ENCODE measurements at regions not wholly inside any gene's neighbourhood (a gene's known extent, or its start where the extent isn't known, plus 50 kb on each side); places are given as distances from the start of the nearest gene placed in this dataset.

DNA sequence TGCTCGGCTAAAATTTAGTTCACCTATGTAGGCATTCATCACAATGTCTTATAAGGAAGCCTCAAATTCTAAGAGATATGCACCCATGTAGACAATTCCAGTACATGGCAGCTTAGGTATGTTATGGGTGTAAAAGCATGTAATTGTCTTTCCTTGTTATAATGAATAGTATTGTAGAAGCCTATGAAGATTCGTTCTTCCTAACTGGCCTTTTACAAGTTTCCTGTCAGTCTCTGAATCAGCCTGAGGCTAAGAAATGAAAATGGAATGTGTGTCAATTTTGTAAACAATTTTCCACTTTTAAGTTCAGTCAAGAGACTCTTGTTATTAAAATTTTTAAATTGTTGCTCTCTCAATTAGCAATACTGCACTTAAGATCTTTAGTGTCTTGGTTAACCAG, 189.9 kb upstream of the GALNT5 start:
- TF ChIP-seq EZH2 (IDR thresholded peaks at IDR 0.05) (no peak), POLR2AphosphoS5 (IDR thresholded peaks at IDR 0.05; ENCODE audit: borderline replicate concordance, low read depth, low read length) (no peak), FOXP2 (optimal IDR thresholded peaks at IDR 0.05; ENCODE audit: control extremely low read depth, extremely low read length, insufficient read depth) (no peak)

All from SK-N-MC (cell line).